Hepatocyte (in vitro differentiated cells): ENCODE measurements at regions not wholly inside any gene's neighbourhood (a gene's known extent, or its start where the extent isn't known, plus 50 kb on each side); places are given as distances from the start of the nearest gene placed in this dataset.

ENCODE experiments used
- CTCF ChIP-seq: fragments of 200-600 bp; sonication (generic); IDR thresholded peaks from 2 replicates; pipeline ENCODE4 v1.5.1; 2016; ENCODE audit warnings: antibody characterized with exemption, mild to moderate bottlenecking; ENCODE audit not compliant: poor library complexity
- EZH2 ChIP-seq: fragments of 200-600 bp; sonication (generic); IDR thresholded peaks from 2 replicates; pipeline ENCODE4 v1.6.1; 2016; ENCODE audit warnings: antibody characterized with exemption, mild to moderate bottlenecking, borderline replicate concordance
- EZH2phosphoT487 ChIP-seq: fragments of 200-600 bp; sonication (generic); IDR thresholded peaks from one replicate; pipeline ENCODE4 v1.6.1; 2018; ENCODE audit warnings: antibody characterized with exemption, mild to moderate bottlenecking, low read depth, moderate library complexity; ENCODE audit not compliant: unreplicated experiment, severe bottlenecking

GRCh38 chr2:216784456-216784855, 75.4 kb downstream of the TNP1 start:
- TF ChIP-seq CTCF (no peak), EZH2 (no peak), EZH2phosphoT487 (no peak)
